Gastroesophageal sphincter (tissue), 4 donors: ENCODE measurements at regions not wholly inside any gene's neighbourhood (a gene's known extent, or its start where the extent isn't known, plus 50 kb on each side); places are given as distances from the start of the nearest gene placed in this dataset.

Experiments
- ATAC-seq: fragments of 150-250 bp; one replicate; pipeline ENCODE4 v1.9.1; 2016; ENCODE audit warnings: mild to moderate bottlenecking, moderate library complexity
- H3K27ac ChIP-seq, 4 donors: fragments of 200-600 bp; sonication (generic) in 3 of 4; 1 replicate in 3 of 4; 2 replicates in 1 of 4; pipeline ENCODE4 v1.5.1; 2016 to 2019
- H3K27me3 ChIP-seq: fragments of 200-600 bp; sonication (generic); one replicate; pipeline ENCODE4 v1.5.1; 2019
- H3K36me3 ChIP-seq, 2 donors: fragments of 200-600 bp; sonication (generic); one replicate each; pipeline ENCODE4 v1.5.1; 2019; ENCODE audit warnings: control low read depth in 1 of 2
- H3K4me1 ChIP-seq, 3 donors: fragments of 200-600 bp; sonication (generic); 1 replicate in 2 of 3; 2 replicates in 1 of 3; pipeline ENCODE4 v1.5.1; 2016 to 2019; ENCODE audit warnings: control low read depth in 2 of 3
- H3K4me3 ChIP-seq, 2 donors: fragments of 200-600 bp; sonication (generic); one replicate each; pipeline ENCODE4 v1.5.1; 2019; ENCODE audit warnings: mild to moderate bottlenecking in 1 of 2, moderate library complexity in 1 of 2
- H3K9me3 ChIP-seq, 3 donors: fragments of 200-600 bp; sonication (generic); one replicate each; pipeline ENCODE4 v1.5.1; 2017 to 2019; ENCODE audit warnings: control low read depth in 2 of 3
- EP300 ChIP-seq: sonication (generic); formaldehyde crosslinking; IDR thresholded peaks from one replicate; pipeline ENCODE4 v1.6.1; 2017; ENCODE audit warnings: antibody characterized with exemption, mild to moderate bottlenecking
- POLR2A ChIP-seq, 2 donors: fragments of 450-650 bp; IDR thresholded peaks; one replicate each; pipeline ENCODE4 v1.6.1; 2017; ENCODE audit warnings: antibody characterized with exemption in 2 of 2, mild to moderate bottlenecking in 2 of 2, moderate library complexity in 1 of 2
- POLR2AphosphoS5 ChIP-seq: sonication (generic); formaldehyde crosslinking; IDR thresholded peaks from one replicate; pipeline ENCODE4 v1.6.1; 2017; ENCODE audit warnings: antibody characterized with exemption
- WGBS, 2 donors: methylation state at CpG; one replicate each; pipeline ENCODE4 v1.1.5; 2018; ENCODE audit warnings: low coverage in 1 of 2; 5-methylcytosine and 5-hydroxymethylcytosine counted together
- TF ChIP-seq, protein P1 (sequence below), 4 experiments: fragments of 200-600 bp in 2 of 4; fragments of 450-650 bp in 2 of 4; sonication (generic) in 1 of 4; IDR thresholded peaks; one replicate each; pipeline ENCODE4 v1.5.1; 2017 to 2019; ENCODE audit warnings: antibody characterized with exemption in 4 of 4, mild to moderate bottlenecking in 2 of 4, moderate library complexity in 2 of 4

DNA sequence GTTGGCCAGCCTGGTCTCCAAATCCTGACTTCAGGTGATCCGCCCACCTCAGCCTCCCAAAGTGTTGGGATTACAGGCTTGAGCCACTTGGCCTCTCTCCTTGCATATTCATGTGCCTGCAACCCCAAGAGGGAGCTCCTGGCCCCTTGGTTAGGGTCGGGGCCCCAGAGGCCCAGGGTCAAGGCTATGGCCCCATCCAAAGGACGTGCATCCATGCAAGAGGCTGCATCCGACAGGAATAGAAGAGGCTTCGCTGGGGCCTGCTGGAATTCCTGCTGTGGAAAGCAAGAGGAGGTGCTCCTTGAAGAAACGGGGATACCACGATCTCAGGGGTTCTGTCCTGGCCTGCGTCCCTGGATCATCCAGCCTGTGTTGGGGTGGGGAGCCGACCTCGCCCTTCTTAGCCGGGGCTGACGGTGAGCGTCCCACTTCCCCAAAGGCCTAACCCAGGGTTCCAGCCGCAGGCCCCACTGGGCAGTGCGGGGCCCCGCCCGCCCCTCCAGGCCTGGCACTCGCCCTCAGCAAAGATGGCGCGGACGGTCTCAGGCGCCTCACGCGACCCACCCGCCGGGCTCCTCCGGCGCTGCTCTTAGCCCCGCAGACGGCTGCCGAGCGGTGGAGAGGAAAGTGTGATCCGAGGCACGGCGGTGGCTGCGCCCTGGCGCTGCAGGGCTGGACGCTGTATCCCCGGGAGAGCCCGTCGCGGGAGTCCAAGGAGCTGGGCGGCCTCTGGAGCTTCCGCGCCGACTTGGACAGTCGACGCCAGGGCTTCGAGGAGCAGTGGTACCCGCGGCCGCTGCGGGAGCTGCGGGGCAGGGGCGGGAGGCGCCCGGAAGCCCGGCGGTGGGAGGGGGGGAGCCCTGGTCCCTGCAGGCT lies 54.7 kb downstream of the ZNF727 start:
- H3K9me3 ChIP-seq: peaks cover 0 to 84% (median 0%) of the 10 kb centered on the region in 3 donors
- peak; percentile 28 for ATAC-seq
- no peaks in the 10 kb centered on the region for H3K4me1 ChIP-seq

DNA sequence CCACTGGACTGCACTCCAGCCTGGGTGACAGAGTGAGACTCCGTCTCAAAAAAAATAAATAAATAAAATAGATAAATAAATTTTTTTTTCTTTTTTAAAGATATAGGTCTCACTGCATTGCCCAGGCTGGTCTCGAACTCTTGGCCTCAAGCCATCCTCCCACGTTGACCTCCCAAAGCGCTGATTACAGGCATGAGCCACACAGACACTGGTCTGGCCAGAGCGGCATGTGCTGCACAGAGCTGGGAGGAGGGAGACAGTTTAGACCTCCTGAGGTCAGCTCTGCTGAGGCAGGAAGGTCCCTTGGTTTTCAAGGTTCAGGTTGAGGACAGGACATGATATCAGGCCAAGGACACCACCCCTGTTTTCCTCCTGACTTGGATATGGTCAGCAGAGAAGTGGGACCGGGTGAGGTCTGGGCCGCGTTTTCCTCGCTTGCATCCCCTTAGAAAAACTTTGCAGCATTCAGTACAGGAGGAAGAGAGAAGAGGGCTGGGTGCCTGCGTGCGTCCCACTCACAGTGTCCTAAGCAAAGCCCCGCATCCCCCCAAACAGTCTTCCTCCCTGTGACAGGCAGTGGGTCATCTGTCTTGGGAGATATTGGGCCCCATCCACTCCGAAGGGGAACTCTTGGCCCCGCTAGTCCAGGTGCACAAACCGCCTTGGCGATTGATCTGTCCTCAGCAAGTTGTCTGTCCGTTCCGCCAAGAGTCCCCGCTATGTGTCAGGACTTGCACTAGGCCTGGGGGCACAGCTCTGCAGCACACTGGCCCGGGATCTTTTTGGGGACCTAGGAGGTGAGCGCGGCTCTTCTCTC lies 56.1 kb downstream of the ZNF727 start:
- 92% methylated on average over 5 to 14 of the region's 22 CpGs for WGBS, 2 donors
- Histone ChIP-seq H3K27me3 (peaks cover 8% of the 10 kb centered on the region), H3K4me1 (no peaks in the 10 kb centered on the region), H3K9me3 (peaks cover 0 to 70% (median 0%) of the 10 kb centered on the region in 3 donors), H3K36me3 (no peaks in the 10 kb centered on the region), H3K4me3 (no peak overlapping the region), H3K27ac (no peak overlapping the region)
- TF ChIP-seq EP300: no peak
- TF ChIP-seq, protein P1, sequence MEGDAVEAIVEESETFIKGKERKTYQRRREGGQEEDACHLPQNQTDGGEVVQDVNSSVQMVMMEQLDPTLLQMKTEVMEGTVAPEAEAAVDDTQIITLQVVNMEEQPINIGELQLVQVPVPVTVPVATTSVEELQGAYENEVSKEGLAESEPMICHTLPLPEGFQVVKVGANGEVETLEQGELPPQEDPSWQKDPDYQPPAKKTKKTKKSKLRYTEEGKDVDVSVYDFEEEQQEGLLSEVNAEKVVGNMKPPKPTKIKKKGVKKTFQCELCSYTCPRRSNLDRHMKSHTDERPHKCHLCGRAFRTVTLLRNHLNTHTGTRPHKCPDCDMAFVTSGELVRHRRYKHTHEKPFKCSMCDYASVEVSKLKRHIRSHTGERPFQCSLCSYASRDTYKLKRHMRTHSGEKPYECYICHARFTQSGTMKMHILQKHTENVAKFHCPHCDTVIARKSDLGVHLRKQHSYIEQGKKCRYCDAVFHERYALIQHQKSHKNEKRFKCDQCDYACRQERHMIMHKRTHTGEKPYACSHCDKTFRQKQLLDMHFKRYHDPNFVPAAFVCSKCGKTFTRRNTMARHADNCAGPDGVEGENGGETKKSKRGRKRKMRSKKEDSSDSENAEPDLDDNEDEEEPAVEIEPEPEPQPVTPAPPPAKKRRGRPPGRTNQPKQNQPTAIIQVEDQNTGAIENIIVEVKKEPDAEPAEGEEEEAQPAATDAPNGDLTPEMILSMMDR (IDR thresholded peaks at IDR 0.05): no peak
- no peak for TF ChIP-seq POLR2A (IDR thresholded peaks at IDR 0.05)
- TF ChIP-seq POLR2AphosphoS5: no peak
- no peak for ATAC-seq

More for the DNA sequence above, 54.7 kb downstream of the ZNF727 start:
- H3K4me3 ChIP-seq: no peak overlapping the region
- peaks cover 8% of the 10 kb centered on the region for H3K27me3 ChIP-seq
- no peak overlapping the region for H3K27ac ChIP-seq
- H3K36me3 ChIP-seq: no peaks in the 10 kb centered on the region
- 50% methylated on average over 2 of the region's 59 CpGs; no CpG with 5 or more reads in 1 of the 2 donors for WGBS, 2 donors
- TF ChIP-seq, protein P1 (IDR thresholded peaks at IDR 0.05): no peak
- TF ChIP-seq POLR2A (IDR thresholded peaks at IDR 0.05) (no peak), EP300 (no peak), POLR2AphosphoS5 (no peak)

DNA sequence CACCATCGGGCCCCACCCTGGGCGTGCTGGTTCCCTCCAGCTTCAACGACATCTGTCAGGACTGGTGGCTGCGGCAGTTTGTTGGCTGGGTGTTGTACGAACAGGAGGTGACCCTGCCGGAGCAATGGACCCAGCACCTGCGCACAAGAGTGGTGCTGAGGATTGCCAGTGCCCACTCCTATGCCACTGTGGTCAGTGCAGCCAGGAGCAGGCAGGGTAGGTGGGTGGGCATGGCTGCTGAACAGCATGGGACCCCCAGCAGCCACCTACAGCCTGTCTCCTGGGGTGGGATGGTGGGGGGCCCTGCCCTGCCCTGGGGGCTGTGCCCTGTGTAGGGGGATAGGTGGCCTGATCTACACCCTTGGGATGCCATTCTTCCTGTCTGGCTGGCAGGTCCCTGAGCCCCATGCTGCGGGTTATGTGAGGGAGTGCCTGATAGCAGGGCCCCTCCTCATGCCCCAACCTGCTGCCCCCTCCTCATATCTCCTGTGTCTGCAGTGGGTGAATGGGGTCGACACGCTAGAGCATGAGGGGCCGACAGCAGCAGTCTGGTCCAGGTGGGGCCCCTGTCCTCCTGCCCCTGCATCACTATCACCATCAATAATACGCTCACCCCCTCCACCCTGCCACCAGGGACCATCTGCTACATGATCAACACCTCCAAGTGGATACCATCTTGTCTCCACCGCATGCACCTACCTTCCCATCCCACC lies 56.9 kb downstream of the ZNF727 start:
- no peak overlapping the region for H3K4me3 ChIP-seq
- no peaks in the 10 kb centered on the region for H3K36me3 ChIP-seq
- H3K27me3 ChIP-seq: peaks cover 8% of the 10 kb centered on the region
- no peaks in the 10 kb centered on the region for H3K4me1 ChIP-seq
- TF ChIP-seq, protein P1 (IDR thresholded peaks at IDR 0.05): no peak
- TF ChIP-seq POLR2A (IDR thresholded peaks at IDR 0.05) (no peak), POLR2AphosphoS5 (no peak), EP300 (no peak)
- peaks cover 0 to 62% (median 0%) of the 10 kb centered on the region in 3 donors for H3K9me3 ChIP-seq
- WGBS, 2 donors: 33 to 100% methylated on average over 1 to 2 of the region's 13 CpGs
- no peak overlapping the region for H3K27ac ChIP-seq
- no peak for ATAC-seq

DNA sequence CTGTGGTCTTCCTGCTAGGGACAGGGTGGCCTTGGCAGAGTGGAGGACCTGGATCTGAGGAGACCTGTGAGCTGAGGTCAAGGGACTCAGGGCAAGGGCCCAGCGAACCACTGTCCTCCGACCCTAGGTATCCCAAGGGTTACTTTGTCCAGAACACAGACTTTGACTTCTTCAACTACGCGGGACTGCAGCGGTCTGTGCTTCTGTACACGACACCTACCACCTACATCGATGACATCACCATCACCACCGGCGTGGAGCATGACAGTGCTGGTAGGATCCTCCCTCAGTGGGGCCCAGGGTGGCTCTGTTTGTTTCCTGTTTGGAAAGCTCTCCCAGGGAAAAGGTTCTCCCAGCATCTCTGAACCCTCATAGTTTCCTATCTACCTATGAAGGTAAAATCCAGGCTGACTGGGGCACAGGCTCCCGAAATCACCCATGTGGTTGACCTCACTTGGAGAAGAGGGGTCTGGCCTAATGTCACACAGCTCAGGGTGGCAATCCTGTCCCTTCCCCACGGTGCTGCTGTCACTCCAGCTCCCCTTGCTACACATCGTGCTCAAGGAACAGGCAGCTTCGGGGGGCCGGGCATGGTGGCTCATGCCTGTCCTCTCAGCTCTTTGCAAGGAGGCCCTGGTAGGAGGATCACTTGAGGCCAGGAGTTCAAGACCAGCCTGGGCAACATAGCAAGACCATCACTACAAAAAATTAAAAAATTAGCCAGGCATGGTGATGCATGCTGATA lies 57.6 kb downstream of the ZNF727 start:
- no peak overlapping the region for H3K4me3 ChIP-seq
- H3K4me1 ChIP-seq: no peaks in the 10 kb centered on the region
- H3K27me3 ChIP-seq: peaks cover 8% of the 10 kb centered on the region
- no peak for TF ChIP-seq POLR2AphosphoS5
- TF ChIP-seq, protein P1 (IDR thresholded peaks at IDR 0.05): no peak
- TF ChIP-seq EP300: no peak
- no peak for TF ChIP-seq POLR2A (IDR thresholded peaks at IDR 0.05)
- no peaks in the 10 kb centered on the region for H3K36me3 ChIP-seq
- H3K9me3 ChIP-seq: peaks cover 0 to 55% (median 0%) of the 10 kb centered on the region in 3 donors
- ATAC-seq: no peak
- H3K27ac ChIP-seq: no peak overlapping the region
- WGBS, 2 donors: 40% methylated on average over 1 of the region's 14 CpGs; no CpG with 5 or more reads in 1 of the 2 donors
